ENCODE measurements at regions not wholly inside any gene's neighbourhood (a gene's known extent, or its start where the extent isn't known, plus 50 kb on each side); places are given as distances from the start of the nearest gene placed in this dataset.

GRCh38 chr6:99026135-99026534, 78.4 kb upstream of the FBXL4 start:
- Histone ChIP-seq H3K4me1 (replicated peaks in 1 of 2) (no peaks in the 10 kb centered on the region), H3K36me3 (replicated peaks in 1 of 2) (no peaks in the 10 kb centered on the region), H3K4me3 (no peak overlapping the region), H3K27me3 (no peaks in the 10 kb centered on the region), H3K27ac (no peak overlapping the region), H3K9me3 (replicated peaks in 1 of 3) (no peaks in the 10 kb centered on the region)
- TF ChIP-seq POLR2A (IDR thresholded peaks at IDR 0.05): no peak
- TF ChIP-seq, protein P1, sequence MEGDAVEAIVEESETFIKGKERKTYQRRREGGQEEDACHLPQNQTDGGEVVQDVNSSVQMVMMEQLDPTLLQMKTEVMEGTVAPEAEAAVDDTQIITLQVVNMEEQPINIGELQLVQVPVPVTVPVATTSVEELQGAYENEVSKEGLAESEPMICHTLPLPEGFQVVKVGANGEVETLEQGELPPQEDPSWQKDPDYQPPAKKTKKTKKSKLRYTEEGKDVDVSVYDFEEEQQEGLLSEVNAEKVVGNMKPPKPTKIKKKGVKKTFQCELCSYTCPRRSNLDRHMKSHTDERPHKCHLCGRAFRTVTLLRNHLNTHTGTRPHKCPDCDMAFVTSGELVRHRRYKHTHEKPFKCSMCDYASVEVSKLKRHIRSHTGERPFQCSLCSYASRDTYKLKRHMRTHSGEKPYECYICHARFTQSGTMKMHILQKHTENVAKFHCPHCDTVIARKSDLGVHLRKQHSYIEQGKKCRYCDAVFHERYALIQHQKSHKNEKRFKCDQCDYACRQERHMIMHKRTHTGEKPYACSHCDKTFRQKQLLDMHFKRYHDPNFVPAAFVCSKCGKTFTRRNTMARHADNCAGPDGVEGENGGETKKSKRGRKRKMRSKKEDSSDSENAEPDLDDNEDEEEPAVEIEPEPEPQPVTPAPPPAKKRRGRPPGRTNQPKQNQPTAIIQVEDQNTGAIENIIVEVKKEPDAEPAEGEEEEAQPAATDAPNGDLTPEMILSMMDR (IDR thresholded peaks at IDR 0.05): no peak
- no peak for DNase-seq
- WGBS, 4 donors: 76 to 89% (median 87%) methylated on average over 3 to 7 of the region's 7 CpGs
- intact Hi-C loops (cut with DNase I): no loop called here

DNA sequence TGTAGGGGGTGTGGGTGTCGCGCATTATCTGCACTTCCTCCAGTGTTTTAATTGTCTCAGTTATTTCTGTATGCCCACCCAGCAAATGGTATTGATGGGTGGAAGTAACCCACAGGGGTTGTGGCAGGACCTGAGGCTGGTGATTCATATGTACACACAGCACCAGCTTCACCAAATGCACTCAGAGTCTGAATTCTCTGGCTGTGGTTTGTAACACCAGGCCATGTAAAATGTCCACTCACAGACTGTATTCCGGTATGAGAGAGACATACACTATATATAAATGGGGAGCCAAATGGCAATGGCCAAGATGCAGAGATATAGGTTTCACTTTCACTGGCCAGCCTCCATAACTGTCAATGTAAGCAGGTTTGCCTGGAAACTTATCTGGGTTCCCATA, 76.3 kb upstream of the FBXL4 start:
- H3K9me3 ChIP-seq (replicated peaks in 1 of 3): no peaks in the 10 kb centered on the region
- H3K27me3 ChIP-seq: no peaks in the 10 kb centered on the region
- DNase-seq: no peak
- H3K4me3 ChIP-seq: no peak overlapping the region
- 90 to 98% (median 96%) methylated on average over 3 of the region's 3 CpGs for WGBS, 4 donors
- H3K27ac ChIP-seq: no peak overlapping the region
- intact Hi-C loops (cut with DNase I): no loop called here
- no peaks in the 10 kb centered on the region for H3K4me1 ChIP-seq (replicated peaks in 1 of 2)
- H3K36me3 ChIP-seq (replicated peaks in 1 of 2): no peaks in the 10 kb centered on the region
- no peak for TF ChIP-seq POLR2A (IDR thresholded peaks at IDR 0.05)

DNA sequence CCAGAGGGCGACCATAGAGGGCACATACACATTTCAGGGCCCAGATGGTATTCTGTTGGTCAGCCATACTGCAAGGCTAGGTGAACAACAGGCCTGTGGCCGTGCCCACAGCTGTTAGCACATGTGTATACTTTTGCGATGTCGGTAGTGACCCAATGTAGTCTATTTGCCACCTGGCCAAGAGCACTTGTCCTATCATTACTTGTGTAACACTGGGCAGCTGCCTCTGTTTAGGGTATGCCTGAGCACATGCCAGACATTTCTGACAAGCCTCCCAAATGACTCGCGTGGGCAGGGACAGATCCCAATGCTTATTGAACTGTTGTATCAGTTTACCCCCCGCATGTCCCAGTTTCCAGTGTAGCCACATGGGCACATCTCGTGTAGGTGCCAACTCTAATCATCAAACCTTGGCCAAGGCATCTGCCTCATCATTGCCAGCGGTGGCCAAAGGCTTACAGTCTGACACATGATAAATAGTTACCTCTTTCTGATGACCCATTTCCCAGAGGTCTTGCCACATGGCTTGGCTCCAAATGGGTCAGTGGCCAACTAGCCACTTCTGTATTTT, 74.4 kb upstream of the FBXL4 start:
- Histone ChIP-seq H3K9me3 (replicated peaks in 1 of 3) (no peaks in the 10 kb centered on the region), H3K4me3 (no peak overlapping the region), H3K27ac (no peak overlapping the region), H3K4me1 (replicated peaks in 1 of 2) (no peaks in the 10 kb centered on the region), H3K36me3 (replicated peaks in 1 of 2) (no peaks in the 10 kb centered on the region), H3K27me3 (no peaks in the 10 kb centered on the region)
- DNase-seq: no peak
- TF ChIP-seq, protein P1 (IDR thresholded peaks at IDR 0.05): no peak
- no peak for TF ChIP-seq POLR2A (IDR thresholded peaks at IDR 0.05)
- WGBS, 4 donors: 72 to 85% (median 76%) methylated on average over 9 of the region's 9 CpGs
- intact Hi-C loops (cut with DNase I): no loop called here

DNA sequence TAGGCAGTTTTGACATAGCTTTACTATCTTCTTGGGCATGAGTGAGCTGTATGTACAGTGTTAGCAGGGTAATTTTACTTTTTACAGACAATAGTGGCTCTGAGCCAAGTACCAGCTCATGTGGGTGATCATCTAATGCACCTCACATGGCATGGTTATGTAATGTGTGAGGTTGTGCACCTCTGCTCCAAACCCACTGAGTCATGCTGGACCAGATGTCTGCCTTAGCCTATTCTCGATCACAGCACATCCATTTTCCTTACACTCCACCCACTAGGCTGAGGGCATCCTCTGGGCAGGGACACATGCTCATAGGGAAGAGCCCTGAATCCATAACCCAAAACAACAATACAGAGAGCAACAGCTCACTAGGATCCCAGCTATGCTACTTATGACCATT, 71.6 kb upstream of the FBXL4 start:
- no peak overlapping the region for H3K27ac ChIP-seq
- H3K4me3 ChIP-seq: no peak overlapping the region
- no peaks in the 10 kb centered on the region for H3K36me3 ChIP-seq (replicated peaks in 1 of 2)
- intact Hi-C loops (cut with DNase I): no loop called here
- H3K9me3 ChIP-seq (replicated peaks in 1 of 3): no peaks in the 10 kb centered on the region
- no peak for TF ChIP-seq POLR2A (IDR thresholded peaks at IDR 0.05)
- TF ChIP-seq, protein P1 (IDR thresholded peaks at IDR 0.05): no peak
- no peaks in the 10 kb centered on the region for H3K27me3 ChIP-seq
- H3K4me1 ChIP-seq (replicated peaks in 1 of 2): no peaks in the 10 kb centered on the region
- WGBS, 4 donors: 83 to 96% (median 86%) methylated on average over 1 of the region's 1 CpG
- no peak for DNase-seq

DNA sequence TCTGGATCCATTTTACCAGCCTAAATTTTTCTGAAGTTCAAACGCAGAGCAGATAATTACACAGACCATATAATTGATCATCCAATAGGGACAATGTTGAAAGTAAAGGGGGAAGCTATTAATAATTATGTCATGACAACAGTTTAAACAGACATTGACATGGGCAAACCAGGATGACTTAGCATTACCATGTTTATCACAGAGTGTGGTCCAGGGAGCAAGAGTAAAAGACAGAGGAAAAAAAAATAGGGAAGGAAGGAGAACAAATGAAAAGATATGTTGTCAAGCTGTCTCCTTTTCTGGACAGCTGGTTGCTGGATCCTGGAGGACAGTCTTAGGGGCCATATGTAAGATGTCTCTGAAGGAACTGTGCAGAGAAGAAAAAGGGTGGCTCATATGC, 69.4 kb upstream of the FBXL4 start:
- intact Hi-C loops (cut with DNase I): no loop called here
- TF ChIP-seq, protein P1 (IDR thresholded peaks at IDR 0.05): no peak
- no peak for TF ChIP-seq POLR2A (IDR thresholded peaks at IDR 0.05)
- H3K4me3 ChIP-seq: no peak overlapping the region
- H3K36me3 ChIP-seq (replicated peaks in 1 of 2): no peaks in the 10 kb centered on the region
- 59 to 75% (median 65%) methylated on average over 1 of the region's 1 CpG for WGBS, 4 donors
- H3K4me1 ChIP-seq (replicated peaks in 1 of 2): no peaks in the 10 kb centered on the region
- no peaks in the 10 kb centered on the region for H3K9me3 ChIP-seq (replicated peaks in 1 of 3)
- no peak overlapping the region for H3K27ac ChIP-seq
- H3K27me3 ChIP-seq: no peaks in the 10 kb centered on the region
- DNase-seq: no peak

All from adrenal gland (tissue), 9 donors.